AG04450 (cell line): ENCODE measurements at regions not wholly inside any gene's neighbourhood (a gene's known extent, or its start where the extent isn't known, plus 50 kb on each side); places are given as distances from the start of the nearest gene placed in this dataset.

ENCODE experiments used
- CTCF ChIA-PET: fragments of 300-600, 350-600 bp; formaldehyde crosslinking; extraction: SDS; loops from one replicate; lab custom pipeline; 2022; ENCODE audit warnings: antibody characterized with exemption, inconsistent platforms; lab: Charles Lee
- POLR2A ChIA-PET: fragments of 350-600 bp; formaldehyde crosslinking; extraction: SDS; loops from one replicate; lab custom pipeline; 2021; ENCODE audit warnings: antibody characterized with exemption, inconsistent platforms; lab: Yijun Ruan, JAX
- DNase-seq: peaks from one replicate; pipeline ENCODE4 v3.0.0-alpha.2; 2011; ENCODE audit warnings: low read depth, low spot score
- H3K27ac ChIP-seq: one replicate; pipeline ENCODE4 v1.5.1; 2012; ENCODE audit warnings: low read depth, low read length, control low read depth
- H3K27me3 ChIP-seq: one replicate; pipeline ENCODE4 v1.6.0; 2012; ENCODE audit warnings: low read length; ENCODE audit not compliant: control insufficient read depth, insufficient read depth
- H3K4me3 ChIP-seq: 2 replicates; pipeline ENCODE4 v1.5.1; 2011; ENCODE audit warnings: mild to moderate bottlenecking, low read depth, low read length, control low read depth
- H3K9me3 ChIP-seq: 2 replicates; pipeline ENCODE4 v1.5.1; 2012; ENCODE audit warnings: low read length; ENCODE audit not compliant: control insufficient read depth, insufficient read depth
- TF ChIP-seq, protein P1 (sequence below): IDR thresholded peaks from 2 replicates; pipeline ENCODE4 v1.5.1; 2011; ENCODE audit warnings: low read depth, low read length, control low read depth, inconsistent platforms

DNA sequence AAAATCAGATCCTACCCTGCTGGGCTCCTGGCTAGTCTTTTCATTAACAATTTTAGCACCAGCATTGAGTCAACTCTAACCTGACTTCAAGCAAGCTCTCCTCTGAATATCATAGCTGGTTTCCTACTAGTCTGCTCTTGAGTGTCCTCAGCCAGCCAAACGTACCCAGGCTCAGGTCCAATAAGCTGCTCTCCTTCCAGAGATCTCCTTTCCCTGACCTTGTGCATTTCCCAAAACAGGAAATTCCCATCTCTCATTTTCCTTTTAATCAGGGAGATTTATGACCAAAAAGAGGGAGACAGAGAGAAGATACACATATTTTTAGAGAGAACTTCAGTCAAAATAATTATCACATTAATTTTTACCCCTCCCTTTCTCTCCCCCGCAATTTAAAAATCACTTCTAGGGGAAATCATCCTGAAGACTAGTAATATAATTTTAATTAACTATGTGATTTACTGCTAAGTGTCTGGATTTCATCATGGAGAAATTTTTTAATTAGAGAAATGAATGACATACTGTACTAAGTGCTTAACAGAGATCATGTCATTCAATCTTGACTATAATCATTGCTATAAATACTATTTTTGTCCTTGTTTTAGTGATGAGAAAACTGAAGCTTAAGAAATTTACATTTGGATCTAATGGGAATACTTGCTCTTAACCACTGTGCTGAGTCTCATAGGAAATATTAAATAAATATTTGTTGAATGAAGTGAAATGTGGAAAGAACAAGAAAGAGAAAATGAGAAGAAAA is 421.7 kb upstream of the INTU start:
- CTCF ChIA-PET = no interaction called here
- Histone ChIP-seq H3K27me3 (no peaks in the 10 kb centered on the region), H3K27ac (no peak overlapping the region), H3K9me3 (no peaks in the 10 kb centered on the region), H3K4me3 (no peak overlapping the region)
- TF ChIP-seq, protein P1, sequence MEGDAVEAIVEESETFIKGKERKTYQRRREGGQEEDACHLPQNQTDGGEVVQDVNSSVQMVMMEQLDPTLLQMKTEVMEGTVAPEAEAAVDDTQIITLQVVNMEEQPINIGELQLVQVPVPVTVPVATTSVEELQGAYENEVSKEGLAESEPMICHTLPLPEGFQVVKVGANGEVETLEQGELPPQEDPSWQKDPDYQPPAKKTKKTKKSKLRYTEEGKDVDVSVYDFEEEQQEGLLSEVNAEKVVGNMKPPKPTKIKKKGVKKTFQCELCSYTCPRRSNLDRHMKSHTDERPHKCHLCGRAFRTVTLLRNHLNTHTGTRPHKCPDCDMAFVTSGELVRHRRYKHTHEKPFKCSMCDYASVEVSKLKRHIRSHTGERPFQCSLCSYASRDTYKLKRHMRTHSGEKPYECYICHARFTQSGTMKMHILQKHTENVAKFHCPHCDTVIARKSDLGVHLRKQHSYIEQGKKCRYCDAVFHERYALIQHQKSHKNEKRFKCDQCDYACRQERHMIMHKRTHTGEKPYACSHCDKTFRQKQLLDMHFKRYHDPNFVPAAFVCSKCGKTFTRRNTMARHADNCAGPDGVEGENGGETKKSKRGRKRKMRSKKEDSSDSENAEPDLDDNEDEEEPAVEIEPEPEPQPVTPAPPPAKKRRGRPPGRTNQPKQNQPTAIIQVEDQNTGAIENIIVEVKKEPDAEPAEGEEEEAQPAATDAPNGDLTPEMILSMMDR = no peak
- DNase-seq = no peak
- POLR2A ChIA-PET = no interaction called here

DNA sequence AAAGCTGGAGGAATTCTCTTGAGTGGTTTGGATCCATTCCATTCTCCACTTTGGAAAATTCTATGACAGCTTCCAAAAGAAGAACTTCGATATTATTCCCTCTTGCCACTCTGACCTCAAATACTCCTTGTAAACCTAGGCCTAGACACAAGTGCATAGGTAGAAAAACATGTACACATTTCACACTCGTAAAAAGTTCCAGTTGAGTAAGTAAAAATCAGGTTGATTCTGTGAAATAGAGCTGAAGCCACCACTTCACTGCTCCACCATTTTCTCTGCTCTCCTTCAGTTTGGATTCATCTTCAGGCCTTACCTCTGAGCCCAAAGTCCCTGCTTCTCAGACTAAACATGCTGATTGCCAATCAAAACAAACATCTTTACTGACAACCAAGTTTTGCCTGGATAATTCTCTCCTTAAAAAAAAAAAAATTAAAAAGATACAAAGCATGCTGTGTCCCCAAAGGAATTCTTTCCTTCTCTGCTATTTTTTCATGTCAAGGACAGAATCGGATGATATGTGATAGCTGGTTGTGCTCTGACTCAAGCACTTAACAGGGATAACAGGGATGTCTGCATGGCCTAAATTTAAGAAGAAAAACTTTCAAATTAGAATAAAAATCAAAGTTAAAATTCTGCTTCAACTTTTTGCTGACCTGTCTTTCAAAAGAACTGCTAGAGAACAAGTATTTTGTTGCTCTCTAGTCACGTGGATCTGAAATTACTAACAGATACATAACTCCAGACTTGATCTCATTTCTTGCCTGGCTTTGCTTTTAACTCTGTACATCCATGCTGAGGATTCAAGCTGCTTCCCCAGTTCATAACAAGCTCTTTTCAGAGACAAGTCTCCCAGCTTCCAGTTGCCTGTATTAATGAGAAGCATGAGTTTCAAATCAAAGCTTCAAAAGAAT is 420.9 kb upstream of the INTU start:
- ChIA-PET POLR2A (no interaction called here), CTCF (no interaction called here)
- no peak for DNase-seq
- H3K27ac ChIP-seq = no peak overlapping the region
- H3K9me3 ChIP-seq = no peaks in the 10 kb centered on the region
- no peaks in the 10 kb centered on the region for H3K27me3 ChIP-seq
- no peak overlapping the region for H3K4me3 ChIP-seq
- TF ChIP-seq, protein P1 = no peak

DNA sequence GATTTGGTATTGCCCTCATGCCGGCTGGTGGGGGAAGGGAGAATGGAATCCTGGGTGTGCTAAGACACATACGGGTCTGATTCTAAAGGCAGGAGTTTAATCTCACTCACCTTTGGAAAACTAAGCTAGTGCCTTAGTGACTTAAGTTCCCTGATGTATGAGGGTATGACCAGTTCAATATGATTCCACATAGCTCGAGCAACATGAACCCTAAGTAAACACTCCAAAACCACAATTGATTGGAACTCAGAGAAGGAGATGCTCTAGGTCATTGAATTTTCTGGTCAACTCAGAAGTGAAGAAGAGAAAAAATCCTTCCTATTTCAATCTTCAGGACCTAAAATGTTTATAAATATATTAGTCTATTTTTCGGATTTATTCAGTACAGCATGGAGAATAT is 420.1 kb upstream of the INTU start:
- Histone ChIP-seq H3K9me3 (no peaks in the 10 kb centered on the region), H3K27ac (no peak overlapping the region), H3K27me3 (no peaks in the 10 kb centered on the region), H3K4me3 (no peak overlapping the region)
- DNase-seq = no peak
- ChIA-PET POLR2A (no interaction called here), CTCF (no interaction called here)
- TF ChIP-seq, protein P1 = no peak

DNA sequence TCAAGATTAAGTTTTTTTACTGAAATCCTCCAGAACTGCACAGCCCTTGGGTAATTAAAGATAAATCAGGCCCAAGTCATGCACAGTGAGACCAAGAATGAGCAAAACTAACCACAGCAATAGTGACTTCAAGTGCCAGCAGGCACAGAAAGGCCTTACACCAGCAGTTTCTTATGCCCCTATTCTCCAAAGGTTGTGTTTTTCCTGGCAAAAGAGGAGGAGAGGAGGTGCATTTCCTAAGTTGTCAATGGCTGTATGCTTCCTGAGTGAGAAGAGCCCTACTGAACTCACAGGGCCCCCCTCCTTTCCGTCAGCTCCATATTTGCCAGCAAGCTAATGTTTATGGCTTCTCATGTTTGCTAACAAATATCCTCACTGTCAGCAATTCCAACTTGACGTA is 418.7 kb upstream of the INTU start:
- Histone ChIP-seq H3K27ac (no peak overlapping the region), H3K4me3 (no peak overlapping the region), H3K27me3 (no peaks in the 10 kb centered on the region), H3K9me3 (no peaks in the 10 kb centered on the region)
- ChIA-PET CTCF (no interaction called here), POLR2A (no interaction called here)
- DNase-seq = no peak
- TF ChIP-seq, protein P1 = no peak

DNA sequence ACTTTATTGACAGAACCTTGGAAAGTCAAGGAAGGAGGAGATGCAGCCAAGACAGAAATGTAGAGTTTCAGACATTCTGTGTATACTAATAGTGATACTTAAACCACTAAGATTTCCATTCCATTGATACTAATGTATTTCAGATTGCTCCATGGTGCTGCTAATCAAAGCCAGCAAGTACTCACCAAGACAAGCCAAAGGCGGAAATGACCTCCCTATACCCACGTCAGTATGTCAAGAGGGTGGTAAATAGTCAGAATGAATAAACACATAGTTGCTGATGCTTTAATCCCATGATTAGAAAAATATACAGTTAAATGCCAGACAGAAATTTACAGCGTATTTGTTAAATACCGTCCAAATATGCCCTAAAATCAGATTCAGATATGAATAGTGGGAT is 417.8 kb upstream of the INTU start:
- Histone ChIP-seq H3K27ac (no peak overlapping the region), H3K9me3 (no peaks in the 10 kb centered on the region), H3K4me3 (no peak overlapping the region), H3K27me3 (no peaks in the 10 kb centered on the region)
- ChIA-PET CTCF (no interaction called here), POLR2A (no interaction called here)
- no peak for DNase-seq
- TF ChIP-seq, protein P1 = no peak
